ENCODE measurements at regions not wholly inside any gene's neighbourhood (a gene's known extent, or its start where the extent isn't known, plus 50 kb on each side); places are given as distances from the start of the nearest gene placed in this dataset.

DNA sequence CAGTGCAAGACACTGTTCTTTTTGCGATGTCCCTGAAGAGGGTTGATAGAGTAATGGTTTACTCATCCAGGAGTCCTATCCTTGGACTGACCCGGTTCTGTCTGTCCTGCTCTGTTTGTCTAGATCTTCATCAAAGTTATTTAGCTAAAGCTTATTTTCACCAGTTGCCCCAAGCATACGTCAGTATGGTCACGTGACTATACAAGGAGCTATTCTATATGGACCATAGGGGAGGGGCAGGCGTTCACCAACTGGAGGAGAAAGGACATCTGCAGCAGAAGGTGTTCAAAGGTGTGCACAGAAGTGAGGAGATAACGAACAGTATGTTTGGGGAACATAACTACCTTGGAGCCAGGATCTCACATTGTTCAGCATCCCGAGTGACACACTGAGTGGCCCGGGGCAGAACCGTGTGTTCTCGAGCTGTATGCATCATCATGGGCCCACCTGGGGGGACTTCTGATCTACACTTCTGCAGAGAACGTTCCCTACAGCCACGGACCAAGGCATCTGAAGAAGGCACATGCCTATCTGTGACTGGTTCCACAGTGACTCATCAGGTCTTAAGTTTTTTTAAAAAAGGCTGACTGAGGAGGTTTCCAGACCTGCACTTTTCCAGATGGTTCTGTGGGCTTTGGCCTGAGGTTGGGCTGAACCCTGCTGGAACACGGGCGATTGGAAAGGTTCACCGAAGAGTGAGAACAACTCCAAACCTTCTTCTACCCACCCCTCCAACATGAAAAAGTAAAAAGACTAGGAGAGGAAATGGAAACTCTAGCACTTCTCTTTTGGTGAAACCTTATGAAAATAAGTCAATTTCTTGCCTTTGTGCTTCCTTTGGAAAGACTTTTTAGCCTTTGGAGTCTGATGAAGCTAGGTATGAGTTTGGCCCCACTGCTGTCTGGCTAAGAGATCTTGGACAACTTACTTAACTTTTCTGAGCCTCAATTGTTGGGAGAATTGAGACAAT lies 68.6 kb upstream of the YWHAQ start:
- TF ChIP-seq, protein P1, sequence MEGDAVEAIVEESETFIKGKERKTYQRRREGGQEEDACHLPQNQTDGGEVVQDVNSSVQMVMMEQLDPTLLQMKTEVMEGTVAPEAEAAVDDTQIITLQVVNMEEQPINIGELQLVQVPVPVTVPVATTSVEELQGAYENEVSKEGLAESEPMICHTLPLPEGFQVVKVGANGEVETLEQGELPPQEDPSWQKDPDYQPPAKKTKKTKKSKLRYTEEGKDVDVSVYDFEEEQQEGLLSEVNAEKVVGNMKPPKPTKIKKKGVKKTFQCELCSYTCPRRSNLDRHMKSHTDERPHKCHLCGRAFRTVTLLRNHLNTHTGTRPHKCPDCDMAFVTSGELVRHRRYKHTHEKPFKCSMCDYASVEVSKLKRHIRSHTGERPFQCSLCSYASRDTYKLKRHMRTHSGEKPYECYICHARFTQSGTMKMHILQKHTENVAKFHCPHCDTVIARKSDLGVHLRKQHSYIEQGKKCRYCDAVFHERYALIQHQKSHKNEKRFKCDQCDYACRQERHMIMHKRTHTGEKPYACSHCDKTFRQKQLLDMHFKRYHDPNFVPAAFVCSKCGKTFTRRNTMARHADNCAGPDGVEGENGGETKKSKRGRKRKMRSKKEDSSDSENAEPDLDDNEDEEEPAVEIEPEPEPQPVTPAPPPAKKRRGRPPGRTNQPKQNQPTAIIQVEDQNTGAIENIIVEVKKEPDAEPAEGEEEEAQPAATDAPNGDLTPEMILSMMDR (IDR thresholded peaks at IDR 0.05), result no peak
- no peak overlapping the region for H3K27ac ChIP-seq
- H3K4me3 ChIP-seq, result no peak overlapping the region
- no peaks in the 10 kb centered on the region for H3K36me3 ChIP-seq (ENCODE audit: insufficient read depth in 1 of 2, low read depth in 1 of 2)
- WGBS, 3 donors, result 83 to 94% (median 87%) methylated on average over 15 of the region's 15 CpGs
- ATAC-seq (peak in 1 of 4 donors; percentile 34), DNase-seq (no peak)
- intact Hi-C loops (cut with DNase I), result no loop called here
- H3K9me3 ChIP-seq, result no peaks in the 10 kb centered on the region
- H3K27me3 ChIP-seq (ENCODE audit: insufficient read depth in 3 of 3, low read length in 2 of 3), result no peaks in the 10 kb centered on the region
- H3K4me1 ChIP-seq, result no peaks in the 10 kb centered on the region

DNA sequence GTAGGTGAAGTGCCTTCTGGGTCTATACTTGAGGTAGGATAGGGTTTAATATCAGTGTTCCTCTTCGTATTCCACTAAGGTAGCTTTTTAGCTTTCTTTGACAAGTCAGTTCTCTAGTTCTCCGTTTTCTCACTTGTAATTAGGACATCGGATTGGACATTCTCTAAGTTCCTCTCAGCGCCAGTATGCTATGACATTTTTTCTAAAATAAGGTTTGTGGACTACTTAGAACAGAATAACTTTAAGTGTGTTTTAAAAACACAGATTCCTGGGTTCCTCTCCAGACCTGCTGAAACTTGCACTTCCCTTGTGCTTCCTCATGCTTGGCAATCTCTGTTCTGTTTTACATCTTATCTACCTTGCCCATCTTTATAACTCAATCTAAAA lies 69.3 kb upstream of the YWHAQ start:
- DNase-seq (no peak), ATAC-seq (no peak)
- intact Hi-C loops (cut with DNase I), result no loop called here
- no peak overlapping the region for H3K27ac ChIP-seq
- TF ChIP-seq, protein P1 (IDR thresholded peaks at IDR 0.05), result no peak
- H3K9me3 ChIP-seq, result no peaks in the 10 kb centered on the region
- WGBS, 3 donors, result 72 to 92% (median 84%) methylated on average over 4 of the region's 4 CpGs
- no peaks in the 10 kb centered on the region for H3K27me3 ChIP-seq (ENCODE audit: insufficient read depth in 3 of 3, low read length in 2 of 3)
- no peaks in the 10 kb centered on the region for H3K36me3 ChIP-seq (ENCODE audit: insufficient read depth in 1 of 2, low read depth in 1 of 2)
- no peak overlapping the region for H3K4me3 ChIP-seq
- H3K4me1 ChIP-seq, result no peaks in the 10 kb centered on the region

DNA sequence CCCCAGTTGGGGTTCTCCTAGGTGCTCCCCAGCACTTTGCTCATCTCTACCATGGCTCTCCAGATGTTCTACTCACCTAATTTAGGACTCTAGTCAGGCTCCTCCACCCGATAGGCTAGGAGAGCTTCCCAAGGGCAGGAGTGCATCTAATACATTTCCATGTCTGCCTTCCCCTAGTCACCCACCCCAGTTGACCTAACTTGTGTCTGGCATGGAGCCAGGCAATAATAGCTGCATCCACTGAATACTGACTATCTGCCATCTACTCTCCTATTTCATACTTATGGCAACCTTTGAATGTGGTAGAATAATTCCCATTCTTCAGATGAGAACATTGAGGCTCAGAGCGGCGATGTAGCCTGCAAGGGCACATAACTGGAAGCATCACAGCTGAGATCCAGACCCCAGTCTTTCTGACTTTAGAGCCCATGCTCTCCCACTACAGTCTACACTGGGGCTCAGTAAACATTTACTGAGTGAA lies 71.8 kb upstream of the YWHAQ start:
- no peaks in the 10 kb centered on the region for H3K36me3 ChIP-seq (ENCODE audit: insufficient read depth in 1 of 2, low read depth in 1 of 2)
- WGBS, 3 donors, result 73 to 87% (median 78%) methylated on average over 3 of the region's 3 CpGs
- no peaks in the 10 kb centered on the region for H3K4me1 ChIP-seq
- no peak overlapping the region for H3K4me3 ChIP-seq
- H3K9me3 ChIP-seq, result no peaks in the 10 kb centered on the region
- DNase-seq (no peak), ATAC-seq (no peak)
- no peak overlapping the region for H3K27ac ChIP-seq
- no peaks in the 10 kb centered on the region for H3K27me3 ChIP-seq (ENCODE audit: insufficient read depth in 3 of 3, low read length in 2 of 3)
- intact Hi-C loops (cut with DNase I), result no loop called here
- TF ChIP-seq, protein P1 (IDR thresholded peaks at IDR 0.05), result no peak

DNA sequence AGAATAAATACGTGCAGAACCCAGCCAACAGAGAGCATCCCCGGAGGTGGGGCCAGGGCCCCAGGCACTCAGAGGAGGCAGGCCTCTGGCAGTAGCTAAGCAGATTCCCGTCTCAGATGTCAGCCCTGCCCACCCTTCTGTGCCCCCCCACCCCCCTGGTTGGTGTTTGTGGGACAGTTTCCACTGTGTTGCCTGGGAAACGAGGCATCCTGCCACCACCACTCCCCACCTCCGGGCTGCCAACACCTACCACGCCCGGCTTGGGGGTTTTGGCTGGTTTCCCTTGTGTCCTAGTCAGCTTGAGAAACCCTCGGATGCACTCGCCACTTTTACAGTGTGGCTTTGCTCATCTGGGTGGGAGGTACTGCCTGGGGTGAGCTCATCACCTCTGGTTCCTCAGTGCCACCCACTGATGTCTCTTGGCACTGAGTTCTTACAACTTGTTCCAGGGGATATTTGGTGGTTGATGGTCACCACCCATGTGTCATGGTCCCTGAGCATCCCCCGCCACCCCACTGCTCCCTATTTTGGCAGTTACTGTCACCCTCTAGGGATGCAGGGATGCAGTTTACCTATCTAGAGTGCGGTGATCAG lies 72.4 kb upstream of the YWHAQ start:
- Histone ChIP-seq H3K9me3 (no peaks in the 10 kb centered on the region), H3K27ac (no peak overlapping the region), H3K36me3 (ENCODE audit: insufficient read depth in 1 of 2, low read depth in 1 of 2) (no peaks in the 10 kb centered on the region), H3K27me3 (ENCODE audit: insufficient read depth in 3 of 3, low read length in 2 of 3) (no peaks in the 10 kb centered on the region), H3K4me1 (no peaks in the 10 kb centered on the region), H3K4me3 (no peak overlapping the region)
- ATAC-seq (peak in 3 of 4 donors; percentile 8 to 49 (median 15)), DNase-seq (peak; percentile 44 to 59)
- intact Hi-C loops (cut with DNase I), result no loop called here
- WGBS, 3 donors, result 30 to 31% (median 30%) methylated on average over 11 of the region's 11 CpGs
- TF ChIP-seq, protein P1 (IDR thresholded peaks at IDR 0.05), result no peak
